H9 (cell line): ENCODE measurements at regions not wholly inside any gene's neighbourhood (a gene's known extent, or its start where the extent isn't known, plus 50 kb on each side); places are given as distances from the start of the nearest gene placed in this dataset.
"Not testable (repeated sequence)": the region's sequence is repeated elsewhere in the genome, so short reads cannot be mapped to it uniquely, and the experiment has no call there.

Source experiments
- DNase-seq: peaks from one replicate; pipeline ENCODE4 v3.0.0-alpha.2; 2017
- H2AFZ ChIP-seq: one replicate; pipeline ENCODE4 v1.6.1; 2013; ENCODE audit warnings: mild to moderate bottlenecking, low read length, control low read depth, moderate library complexity
- H2AK5ac ChIP-seq: 2 replicates; pipeline ENCODE4 v1.6.1; 2013; ENCODE audit warnings: low read length, control low read depth, mixed read lengths; ENCODE audit not compliant: insufficient read length
- H2BK120ac ChIP-seq: one replicate; pipeline ENCODE4 v1.6.1; 2013; ENCODE audit warnings: low read depth, mild to moderate bottlenecking, low read length, control low read depth, inconsistent platforms; ENCODE audit not compliant: poor library complexity, severe bottlenecking
- H2BK12ac ChIP-seq: 2 replicates; pipeline ENCODE4 v1.6.1; 2013; ENCODE audit warnings: low read length, control low read depth, mixed read lengths, low read depth; ENCODE audit not compliant: insufficient read length
- H2BK15ac ChIP-seq: 2 replicates; pipeline ENCODE4 v1.6.1; 2013; ENCODE audit warnings: low read depth, low read length, control low read depth
- H2BK20ac ChIP-seq: one replicate; pipeline ENCODE4 v1.6.1; 2013; ENCODE audit warnings: low read depth, mild to moderate bottlenecking, low read length, control low read depth, inconsistent platforms; ENCODE audit not compliant: poor library complexity, severe bottlenecking
- H2BK5ac ChIP-seq: 2 replicates; pipeline ENCODE4 v1.6.1; 2013; ENCODE audit warnings: low read length, control low read depth, mixed read lengths; ENCODE audit not compliant: insufficient read length
- H3K14ac ChIP-seq: 2 replicates; pipeline ENCODE4 v1.6.1; 2013; ENCODE audit warnings: low read length, control low read depth; ENCODE audit not compliant: insufficient read depth
- H3K18ac ChIP-seq: 2 replicates; pipeline ENCODE4 v1.6.1; 2013; ENCODE audit warnings: low read depth, mild to moderate bottlenecking, mixed read lengths, low read length, control low read depth; ENCODE audit not compliant: insufficient read length
- H3K23ac ChIP-seq: 2 replicates; pipeline ENCODE4 v1.6.1; 2013; ENCODE audit warnings: low read length, control low read depth, mixed read lengths, low read depth; ENCODE audit not compliant: insufficient read length
- H3K23me2 ChIP-seq: 2 replicates; pipeline ENCODE4 v1.6.1; 2013; ENCODE audit warnings: low read depth, mild to moderate bottlenecking, mixed read lengths, low read length, control low read depth; ENCODE audit not compliant: insufficient read length, poor library complexity, severe bottlenecking
- H3K27ac ChIP-seq: 2 replicates; pipeline ENCODE4 v1.5.1; 2013; ENCODE audit warnings: low read length, control low read depth, mixed read lengths, low read depth; ENCODE audit not compliant: insufficient read length
- H3K27me3 ChIP-seq: 2 replicates; pipeline ENCODE4 v1.6.1; 2013; ENCODE audit warnings: low read length, control low read depth, inconsistent platforms; ENCODE audit not compliant: insufficient read depth
- H3K4ac ChIP-seq: 2 replicates; pipeline ENCODE4 v1.6.1; 2013; ENCODE audit warnings: low read depth, mild to moderate bottlenecking, control low read depth, inconsistent platforms, low read length, moderate library complexity
- H3K4me1 ChIP-seq: 2 replicates; pipeline ENCODE4 v1.6.1; 2013; ENCODE audit warnings: low read length, control low read depth, inconsistent platforms; ENCODE audit not compliant: insufficient read depth
- H3K4me2 ChIP-seq: 2 replicates; pipeline ENCODE4 v1.6.1; 2013; ENCODE audit warnings: low read length, control low read depth, mixed read lengths; ENCODE audit not compliant: insufficient read length, insufficient read depth
- H3K56ac ChIP-seq: 2 replicates; pipeline ENCODE4 v1.6.1; 2013; ENCODE audit warnings: low read depth, mild to moderate bottlenecking, mixed read lengths, low read length, control low read depth; ENCODE audit not compliant: insufficient read length
- H3K79me1 ChIP-seq: 2 replicates; pipeline ENCODE4 v1.6.1; 2013; ENCODE audit warnings: low read depth, mild to moderate bottlenecking, moderate library complexity, low read length, control low read depth, inconsistent platforms; ENCODE audit not compliant: insufficient read depth, poor library complexity, severe bottlenecking
- H3K79me2 ChIP-seq: 2 replicates; pipeline ENCODE4 v1.6.1; 2013; ENCODE audit warnings: low read length, control low read depth, inconsistent platforms; ENCODE audit not compliant: insufficient read depth
- H3K9ac ChIP-seq: 2 replicates; pipeline ENCODE4 v1.6.1; 2013; ENCODE audit warnings: low read length, control low read depth, mixed read lengths; ENCODE audit not compliant: insufficient read length; ENCODE audit errors: extremely low read depth
- H3K9me3 ChIP-seq: one replicate; pipeline ENCODE4 v1.6.1; 2013; ENCODE audit warnings: low read depth, low read length, inconsistent platforms; ENCODE audit not compliant: control insufficient read depth
- H3T11ph ChIP-seq: one replicate; pipeline ENCODE4 v1.6.1; 2013; ENCODE audit warnings: mild to moderate bottlenecking, low read length, control low read depth, inconsistent platforms
- H4K20me1 ChIP-seq: one replicate; pipeline ENCODE4 v1.6.1; 2013; ENCODE audit not compliant: control insufficient read depth, insufficient read length, insufficient read depth
- H4K5ac ChIP-seq: 2 replicates; pipeline ENCODE4 v1.6.1; 2013; ENCODE audit warnings: low read depth, mild to moderate bottlenecking, mixed read lengths, low read length, control low read depth; ENCODE audit not compliant: insufficient read length
- H4K8ac ChIP-seq: replicated peaks from 2 replicates; pipeline ENCODE4 v1.6.1; 2013; ENCODE audit warnings: low read length, control low read depth, mixed read lengths, low read depth; ENCODE audit not compliant: insufficient read length
- H4K91ac ChIP-seq: 2 replicates; pipeline ENCODE4 v1.6.1; 2013; ENCODE audit warnings: low read depth, mild to moderate bottlenecking, moderate library complexity, mixed read lengths, low read length, control low read depth; ENCODE audit not compliant: insufficient read length
- H3K27ac Mint-ChIP-seq, 3 experiments: 2 replicates in 2 of 3; 3 replicates in 1 of 3; pipeline ENCODE4 v1.8.0; 2020 to 2021; ENCODE audit warnings: mixed read lengths in 3 of 3, mild to moderate bottlenecking in 1 of 3, moderate library complexity in 1 of 3
- H3K27me3 Mint-ChIP-seq: 2 replicates; pipeline ENCODE4 v1.8.0; 2021; ENCODE audit warnings: low read depth, mild to moderate bottlenecking, moderate library complexity, mixed read lengths
- H3K36me3 Mint-ChIP-seq, 3 experiments: 2 replicates in 2 of 3; 3 replicates in 1 of 3; pipeline ENCODE4 v1.8.0; 2020 to 2021; ENCODE audit warnings: low read depth in 3 of 3, mixed read lengths in 3 of 3; ENCODE audit not compliant: insufficient read depth in 1 of 3
- H3K4me1 Mint-ChIP-seq, 2 experiments: 2 replicates each; pipeline ENCODE4 v1.8.0; 2020; ENCODE audit warnings: mixed read lengths in 2 of 2
- H3K4me3 Mint-ChIP-seq, 2 experiments: 2 replicates in 1 of 2; 3 replicates in 1 of 2; pipeline ENCODE4 v1.8.0; 2020 to 2021; ENCODE audit warnings: mild to moderate bottlenecking in 2 of 2, mixed read lengths in 2 of 2, moderate library complexity in 1 of 2
- H3K9me3 Mint-ChIP-seq, 2 experiments: 2 replicates in 1 of 2; 3 replicates in 1 of 2; pipeline ENCODE4 v1.8.0; 2020; ENCODE audit warnings: mild to moderate bottlenecking in 2 of 2, mixed read lengths in 2 of 2, moderate library complexity in 1 of 2
- WGBS: extraction: QIAGEN DNeasy Blood & Tissue Kit; methylation state at CpG from one replicate; pipeline ENCODE4 v1.1.7; 2013; ENCODE audit warnings: missing lambda C conversion rate, low lambda C conversion rate, mixed read lengths; ENCODE audit not compliant: insufficient read length; ENCODE audit errors: extremely low coverage; 5-methylcytosine and 5-hydroxymethylcytosine counted together

- H2BK120ac ChIP-seq, H2BK5ac ChIP-seq, H2AK5ac ChIP-seq, H3K14ac ChIP-seq, H4K8ac ChIP-seq, DNase-seq, H3K4me1 Mint-ChIP-seq, H3K23ac ChIP-seq, H3T11ph ChIP-seq, H3K79me1 ChIP-seq, H3K27ac ChIP-seq, H2AFZ ChIP-seq, H3K79me2 ChIP-seq, H3K56ac ChIP-seq, H4K20me1 ChIP-seq, H3K27me3 ChIP-seq, H2BK12ac ChIP-seq, H3K9me3 Mint-ChIP-seq, H3K36me3 Mint-ChIP-seq, H3K4me3 Mint-ChIP-seq, H4K91ac ChIP-seq, H3K9ac ChIP-seq, H3K4me1 ChIP-seq, H3K4ac ChIP-seq, H2BK20ac ChIP-seq, H2BK15ac ChIP-seq, H3K18ac ChIP-seq, H3K27me3 Mint-ChIP-seq, H4K5ac ChIP-seq, H3K23me2 ChIP-seq, H3K4me2 ChIP-seq, H3K9me3 ChIP-seq: not testable (repeated sequence)
- WGBS = no CpG with 5 or more reads among the region's 25 CpGs
- peak overlapping the region in 1 of 3 experiments; percentile 76; a peak in 1 of 7 replicates for H3K27ac Mint-ChIP-seq
Measured at GRCh38 chr15:85256009-85256997, 124.1 kb upstream of the AKAP13 start.

- H2BK5ac ChIP-seq, H2BK20ac ChIP-seq, H3K9ac ChIP-seq, H3K9me3 Mint-ChIP-seq, H2AFZ ChIP-seq, H3K23ac ChIP-seq, H3K4me3 Mint-ChIP-seq, H4K8ac ChIP-seq, H4K20me1 ChIP-seq, H2BK12ac ChIP-seq, H3K79me1 ChIP-seq, DNase-seq, H3K27me3 ChIP-seq, H3K4ac ChIP-seq, H3K9me3 ChIP-seq, H3T11ph ChIP-seq, H3K36me3 Mint-ChIP-seq, H4K5ac ChIP-seq, H3K27ac Mint-ChIP-seq, H2BK120ac ChIP-seq, H3K23me2 ChIP-seq, H3K4me1 ChIP-seq, H3K27me3 Mint-ChIP-seq, H3K18ac ChIP-seq, H3K4me2 ChIP-seq, H3K56ac ChIP-seq, H2AK5ac ChIP-seq, H2BK15ac ChIP-seq, H3K27ac ChIP-seq, H3K4me1 Mint-ChIP-seq, H3K79me2 ChIP-seq, H4K91ac ChIP-seq, H3K14ac ChIP-seq: not testable (repeated sequence)
- WGBS = no CpG with 5 or more reads among the region's 4 CpGs
Measured at GRCh38 chr15:85258062-85258445, 122.3 kb upstream of the AKAP13 start.
